ENCODE measurements at regions not wholly inside any gene's neighbourhood (a gene's known extent, or its start where the extent isn't known, plus 50 kb on each side); places are given as distances from the start of the nearest gene placed in this dataset.

GRCh38 chr9:113719919-113720318 is 156.2 kb upstream of the ZNF618 start:
- Histone ChIP-seq H3K36me3 (no peaks in the 10 kb centered on the region), H3K27me3 (no peaks in the 10 kb centered on the region), H3K4me1 (no peaks in the 10 kb centered on the region), H3K27ac (no peak overlapping the region), H3K9me3 (peaks cover 0 to 8% of the 10 kb centered on the region in 2 donors), H3K4me3 (no peak overlapping the region)
- TF ChIP-seq, protein P1, sequence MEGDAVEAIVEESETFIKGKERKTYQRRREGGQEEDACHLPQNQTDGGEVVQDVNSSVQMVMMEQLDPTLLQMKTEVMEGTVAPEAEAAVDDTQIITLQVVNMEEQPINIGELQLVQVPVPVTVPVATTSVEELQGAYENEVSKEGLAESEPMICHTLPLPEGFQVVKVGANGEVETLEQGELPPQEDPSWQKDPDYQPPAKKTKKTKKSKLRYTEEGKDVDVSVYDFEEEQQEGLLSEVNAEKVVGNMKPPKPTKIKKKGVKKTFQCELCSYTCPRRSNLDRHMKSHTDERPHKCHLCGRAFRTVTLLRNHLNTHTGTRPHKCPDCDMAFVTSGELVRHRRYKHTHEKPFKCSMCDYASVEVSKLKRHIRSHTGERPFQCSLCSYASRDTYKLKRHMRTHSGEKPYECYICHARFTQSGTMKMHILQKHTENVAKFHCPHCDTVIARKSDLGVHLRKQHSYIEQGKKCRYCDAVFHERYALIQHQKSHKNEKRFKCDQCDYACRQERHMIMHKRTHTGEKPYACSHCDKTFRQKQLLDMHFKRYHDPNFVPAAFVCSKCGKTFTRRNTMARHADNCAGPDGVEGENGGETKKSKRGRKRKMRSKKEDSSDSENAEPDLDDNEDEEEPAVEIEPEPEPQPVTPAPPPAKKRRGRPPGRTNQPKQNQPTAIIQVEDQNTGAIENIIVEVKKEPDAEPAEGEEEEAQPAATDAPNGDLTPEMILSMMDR (IDR thresholded peaks at IDR 0.05): no peak
- intact Hi-C loops (cut with DNase I): no loop called here
- no peak for ATAC-seq
- DNase-seq: no peak

- H3K36me3 ChIP-seq: no peaks in the 10 kb centered on the region
- no peak overlapping the region for H3K27ac ChIP-seq
- intact Hi-C loops (cut with DNase I): no loop called here
- H3K4me1 ChIP-seq: no peaks in the 10 kb centered on the region
- no peaks in the 10 kb centered on the region for H3K27me3 ChIP-seq
- no peak overlapping the region for H3K4me3 ChIP-seq
- DNase-seq (no peak), ATAC-seq (no peak)
- TF ChIP-seq, protein P1 (IDR thresholded peaks at IDR 0.05): no peak
- peaks cover 0 to 8% of the 10 kb centered on the region in 2 donors for H3K9me3 ChIP-seq
Observed at GRCh38 chr9:113720495-113720894, 155.6 kb upstream of the ZNF618 start.

DNA sequence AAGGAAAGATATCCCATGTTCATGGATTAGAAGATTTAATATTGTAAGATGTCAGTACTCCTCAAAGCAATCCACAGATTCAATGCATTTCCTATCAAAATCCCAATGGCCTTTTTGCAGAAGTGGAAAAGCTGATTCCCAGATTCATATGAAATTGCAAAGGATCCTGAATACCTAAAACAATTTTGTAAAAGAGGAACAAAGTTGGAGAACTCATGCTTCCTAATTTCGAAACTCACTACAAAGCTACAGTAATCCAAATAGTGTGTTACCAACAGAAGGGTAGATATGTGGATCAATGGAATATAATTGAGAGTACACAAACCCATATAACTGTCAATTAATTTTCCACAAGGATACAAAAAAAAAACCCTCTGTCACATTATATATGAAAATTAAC is 154.3 kb upstream of the ZNF618 start:
- Histone ChIP-seq H3K36me3 (no peaks in the 10 kb centered on the region), H3K27ac (no peak overlapping the region), H3K4me3 (no peak overlapping the region), H3K9me3 (no peaks in the 10 kb centered on the region), H3K4me1 (no peaks in the 10 kb centered on the region), H3K27me3 (no peaks in the 10 kb centered on the region)
- TF ChIP-seq, protein P1 (IDR thresholded peaks at IDR 0.05): no peak
- ATAC-seq (no peak), DNase-seq (no peak)
- intact Hi-C loops (cut with DNase I): no loop called here

- intact Hi-C loops (cut with DNase I): no loop called here
- TF ChIP-seq, protein P1 (IDR thresholded peaks at IDR 0.05): no peak
- ATAC-seq (no peak), DNase-seq (no peak)
- H3K4me3 ChIP-seq: no peak overlapping the region
- H3K27ac ChIP-seq: no peak overlapping the region
- no peaks in the 10 kb centered on the region for H3K27me3 ChIP-seq
- no peaks in the 10 kb centered on the region for H3K4me1 ChIP-seq
- peaks cover 0 to 8% of the 10 kb centered on the region in 2 donors for H3K9me3 ChIP-seq
- H3K36me3 ChIP-seq: no peaks in the 10 kb centered on the region
Observed at GRCh38 chr9:113724202-113724601, 151.9 kb upstream of the ZNF618 start.

- no peak overlapping the region for H3K27ac ChIP-seq
- peaks cover 0 to 12% of the 10 kb centered on the region in 2 donors for H3K9me3 ChIP-seq
- H3K4me1 ChIP-seq: no peaks in the 10 kb centered on the region
- intact Hi-C loops (cut with DNase I): no loop called here
- H3K4me3 ChIP-seq: no peak overlapping the region
- TF ChIP-seq, protein P1 (IDR thresholded peaks at IDR 0.05): no peak
- ATAC-seq: no peak
- no peaks in the 10 kb centered on the region for H3K27me3 ChIP-seq
- H3K36me3 ChIP-seq: no peaks in the 10 kb centered on the region
- DNase-seq: no peak
Observed at GRCh38 chr9:113728989-113729388, 147.1 kb upstream of the ZNF618 start.
